ENCODE measurements at regions not wholly inside any gene's neighbourhood (a gene's known extent, or its start where the extent isn't known, plus 50 kb on each side); places are given as distances from the start of the nearest gene placed in this dataset.

- no peak for TF ChIP-seq CTCF (IDR thresholded peaks at IDR 0.05; ENCODE audit: control insufficient read depth, extremely low read depth, insufficient read depth)
- H3K4me3 ChIP-seq (ENCODE audit: low read depth, low read length), result no peak overlapping the region
- no peak for DNase-seq (ENCODE audit: low read depth)
Observed at GRCh38 chr11:122423273-122423672, 232.2 kb upstream of the UBASH3B start.

DNA sequence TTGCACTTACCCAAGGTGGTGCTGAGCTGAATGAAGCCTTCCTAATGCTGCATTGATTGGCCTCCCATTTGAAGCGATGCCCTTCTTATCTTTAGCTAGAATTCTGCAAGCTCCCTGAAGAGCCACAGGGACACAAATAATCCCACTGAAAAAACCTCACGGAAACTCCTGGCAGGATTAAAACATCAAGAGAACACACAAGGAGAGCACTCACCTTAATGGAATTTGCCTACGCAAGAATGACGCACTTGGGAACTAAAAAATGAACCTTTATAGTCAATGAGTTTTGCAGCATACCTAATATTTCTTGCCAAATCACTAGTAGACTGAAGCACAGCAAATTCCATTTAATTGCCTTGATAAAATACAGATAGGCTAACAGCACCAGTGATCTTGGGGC lies 232.8 kb upstream of the UBASH3B start:
- TF ChIP-seq CTCF (IDR thresholded peaks at IDR 0.05; ENCODE audit: control insufficient read depth, extremely low read depth, insufficient read depth), result no peak
- no peak overlapping the region for H3K4me3 ChIP-seq (ENCODE audit: low read depth, low read length)
- DNase-seq (ENCODE audit: low read depth), result no peak

- no peak for DNase-seq (ENCODE audit: low read depth)
- no peak for TF ChIP-seq CTCF (IDR thresholded peaks at IDR 0.05; ENCODE audit: control insufficient read depth, extremely low read depth, insufficient read depth)
- no peak overlapping the region for H3K4me3 ChIP-seq (ENCODE audit: low read depth, low read length)
Observed at GRCh38 chr11:122421702-122422101, 233.8 kb upstream of the UBASH3B start.

- no peak for TF ChIP-seq CTCF (IDR thresholded peaks at IDR 0.05; ENCODE audit: control insufficient read depth, extremely low read depth, insufficient read depth)
- H3K4me3 ChIP-seq (ENCODE audit: low read depth, low read length), result no peak overlapping the region
Observed at GRCh38 chr11:122418032-122418431, 237.5 kb upstream of the UBASH3B start.

GRCh38 chr11:122414406-122415018 lies 241.0 kb upstream of the UBASH3B start:
- no peak for DNase-seq (ENCODE audit: low read depth)
- TF ChIP-seq CTCF (IDR thresholded peaks at IDR 0.05; ENCODE audit: control insufficient read depth, extremely low read depth, insufficient read depth), result no peak
- no peak overlapping the region for H3K4me3 ChIP-seq (ENCODE audit: low read depth, low read length)

More at GRCh38 chr11:122418032-122418431, 237.5 kb upstream of the UBASH3B start:
- DNase-seq (ENCODE audit: low read depth), result no peak

GRCh38 chr11:122413677-122414076 lies 241.8 kb upstream of the UBASH3B start:
- DNase-seq (ENCODE audit: low read depth), result no peak
- no peak for TF ChIP-seq CTCF (IDR thresholded peaks at IDR 0.05; ENCODE audit: control insufficient read depth, extremely low read depth, insufficient read depth)
- H3K4me3 ChIP-seq (ENCODE audit: low read depth, low read length), result no peak overlapping the region

- no peak overlapping the region for H3K4me3 ChIP-seq (ENCODE audit: low read depth, low read length)
- DNase-seq (ENCODE audit: low read depth), result no peak
- TF ChIP-seq CTCF (IDR thresholded peaks at IDR 0.05; ENCODE audit: control insufficient read depth, extremely low read depth, insufficient read depth), result no peak
Observed at GRCh38 chr11:122412581-122412980, 242.9 kb upstream of the UBASH3B start.
